Right lobe of liver (tissue), 4 donors: ENCODE measurements at regions not wholly inside any gene's neighbourhood (a gene's known extent, or its start where the extent isn't known, plus 50 kb on each side); places are given as distances from the start of the nearest gene placed in this dataset.

Experiments
- POLR2A ChIP-seq: fragments of 450-650 bp; IDR thresholded peaks from one replicate; pipeline ENCODE4 v1.6.1; 2017; ENCODE audit warnings: antibody characterized with exemption, mild to moderate bottlenecking
- TF ChIP-seq, protein P1 (sequence below), 4 donors: fragments of 200-600 bp in 3 of 4; fragments of 450-650 bp in 1 of 4; IDR thresholded peaks; one replicate each; pipeline versions ENCODE4 v1.5.1 to v1.8.0; 2016 to 2022; ENCODE audit warnings: antibody characterized with exemption in 4 of 4, mild to moderate bottlenecking in 2 of 4
- donor health status: DM: no; HTN: no; CAD: no.
- donor health status: DM: no; HTN: no; CAD: no.
- donor health status: DM: no; HTN: yes; CAD: no.

- no peak for TF ChIP-seq POLR2A
- TF ChIP-seq, protein P1, sequence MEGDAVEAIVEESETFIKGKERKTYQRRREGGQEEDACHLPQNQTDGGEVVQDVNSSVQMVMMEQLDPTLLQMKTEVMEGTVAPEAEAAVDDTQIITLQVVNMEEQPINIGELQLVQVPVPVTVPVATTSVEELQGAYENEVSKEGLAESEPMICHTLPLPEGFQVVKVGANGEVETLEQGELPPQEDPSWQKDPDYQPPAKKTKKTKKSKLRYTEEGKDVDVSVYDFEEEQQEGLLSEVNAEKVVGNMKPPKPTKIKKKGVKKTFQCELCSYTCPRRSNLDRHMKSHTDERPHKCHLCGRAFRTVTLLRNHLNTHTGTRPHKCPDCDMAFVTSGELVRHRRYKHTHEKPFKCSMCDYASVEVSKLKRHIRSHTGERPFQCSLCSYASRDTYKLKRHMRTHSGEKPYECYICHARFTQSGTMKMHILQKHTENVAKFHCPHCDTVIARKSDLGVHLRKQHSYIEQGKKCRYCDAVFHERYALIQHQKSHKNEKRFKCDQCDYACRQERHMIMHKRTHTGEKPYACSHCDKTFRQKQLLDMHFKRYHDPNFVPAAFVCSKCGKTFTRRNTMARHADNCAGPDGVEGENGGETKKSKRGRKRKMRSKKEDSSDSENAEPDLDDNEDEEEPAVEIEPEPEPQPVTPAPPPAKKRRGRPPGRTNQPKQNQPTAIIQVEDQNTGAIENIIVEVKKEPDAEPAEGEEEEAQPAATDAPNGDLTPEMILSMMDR (IDR thresholded peaks at IDR 0.05), result no peak
These were observed 364.1 kb downstream of the CGGBP1 start for GRCh38 chr3:87694678-87695077.
